HCT116 (cell line): ENCODE measurements at regions not wholly inside any gene's neighbourhood (a gene's known extent, or its start where the extent isn't known, plus 50 kb on each side); places are given as distances from the start of the nearest gene placed in this dataset.

Source experiments
- ATAC-seq: fragments of 200-7000 bp; cut with Tn5 transposase; 2 replicates; pipeline ENCODE4 v1.9.1; 2020; ENCODE audit warnings: mild to moderate bottlenecking, moderate library complexity
- BruUV-seq: library from RNA; stranded (reverse); fragments of 400-500 nt; replicated peaks from 2 replicates; lab custom pipeline; 2021; lab: Mats Ljungman, UMichigan
- CTCF ChIA-PET: fragments of 300-600 bp; sonication (Branson Sonifier 250); formaldehyde crosslinking; loops from one replicate; lab custom pipeline; 2021; ENCODE audit warnings: antibody characterized with exemption; lab: Charles Lee
- POLR2A ChIA-PET: fragments of 300-600, 350-600 bp; sonication (Branson Sonifier 250); formaldehyde crosslinking; loops from one replicate; lab custom pipeline; 2021; ENCODE audit warnings: antibody characterized with exemption; lab: Charles Lee
- RAD21 ChIA-PET, 2 experiments: fragments of 300-600 bp; sonication (Branson Sonifier 250); formaldehyde crosslinking; loops; one replicate each; lab custom pipeline; 2023; ENCODE audit warnings: low total read pairs in 2 of 2; ENCODE audit not compliant: uncharacterized antibody in 2 of 2, unreplicated experiment in 2 of 2, low non-redundant PET in 1 of 2; lab: Charles Lee
- DNase-seq: peaks from one replicate; pipeline ENCODE4 v3.0.0-alpha.2; 2010; ENCODE audit warnings: low read depth, low spot score
- H2AFZ ChIP-seq: fragments of 200-600 bp; shearing (Covaris generic), sonication (generic); 2 replicates; pipeline ENCODE4 v1.6.1; 2017; ENCODE audit warnings: low read depth, mixed run types, mixed read lengths, antibody characterized with exemption, low read length; ENCODE audit not compliant: poor library complexity, severe bottlenecking
- H3K27ac ChIP-seq: 2 replicates; pipeline ENCODE4 v1.5.1; 2012; ENCODE audit warnings: low read depth, low read length
- H3K27me3 ChIP-seq: fragments of 200-600 bp; sonication (generic); 2 replicates; pipeline ENCODE4 v1.6.1; 2016; ENCODE audit warnings: mixed run types, low read length, mixed read lengths; ENCODE audit not compliant: insufficient read depth
- H3K36me3 ChIP-seq, 2 experiments: fragments of 200-500 bp in 1 of 2; fragments of 200-600 bp in 1 of 2; sonication (Bioruptor generic) in 1 of 2; sonication (generic) in 1 of 2; 2 replicates each; pipeline versions ENCODE4 v1.5.1 to v1.6.1; 2014 to 2016; ENCODE audit warnings: low read length in 2 of 2, inconsistent platforms in 1 of 2, mixed read lengths in 1 of 2, mixed run types in 1 of 2; ENCODE audit not compliant: insufficient read depth in 2 of 2, control insufficient read depth in 1 of 2
- H3K4me1 ChIP-seq, 2 experiments: fragments of 200-600 bp in 1 of 2; sonication (generic) in 1 of 2; 2 replicates each; pipeline versions ENCODE4 v1.5.1 to v1.6.1; 2012 to 2017; ENCODE audit warnings: low read length in 2 of 2, inconsistent platforms in 1 of 2, mild to moderate bottlenecking in 1 of 2, mixed read lengths in 1 of 2, mixed run types in 1 of 2, moderate library complexity in 1 of 2; ENCODE audit not compliant: insufficient read depth in 2 of 2, control insufficient read depth in 1 of 2
- H3K4me2 ChIP-seq: fragments of 200-600 bp; sonication (generic); 2 replicates; pipeline ENCODE4 v1.6.1; 2017; ENCODE audit warnings: mixed run types, low read length, mixed read lengths
- H3K4me3 ChIP-seq, 2 experiments: fragments of 200-600 bp in 1 of 2; sonication (generic) in 1 of 2; replicated peaks in 1 of 2; 2 replicates each; pipeline ENCODE4 v1.5.1; 2011 to 2016; ENCODE audit warnings: low read length in 2 of 2, control low read depth in 1 of 2, low read depth in 1 of 2, mild to moderate bottlenecking in 1 of 2, mixed read lengths in 1 of 2, mixed run types in 1 of 2
- H3K79me2 ChIP-seq: fragments of 200-600 bp; sonication (generic); 2 replicates; pipeline ENCODE4 v1.6.1; 2017; ENCODE audit warnings: mild to moderate bottlenecking, mixed run types, low read length, moderate library complexity, mixed read lengths; ENCODE audit not compliant: insufficient read depth
- H3K9ac ChIP-seq: fragments of 200-600 bp; sonication (generic); 2 replicates; pipeline ENCODE4 v1.6.1; 2016; ENCODE audit warnings: low read length, mixed read lengths
- H3K9me2 ChIP-seq: fragments of 200-600 bp; sonication (generic), shearing (Covaris generic); 2 replicates; pipeline ENCODE4 v1.6.1; 2017; ENCODE audit warnings: mixed run types, mild to moderate bottlenecking, moderate library complexity; ENCODE audit not compliant: insufficient read depth
- H3K9me3 ChIP-seq, 2 experiments: fragments of 200-500 bp in 1 of 2; fragments of 200-600 bp in 1 of 2; sonication (Bioruptor generic) in 1 of 2; sonication (generic) in 1 of 2; 2 replicates each; pipeline ENCODE4 v1.6.1; 2014 to 2017; ENCODE audit warnings: low read length in 2 of 2, mixed read lengths in 2 of 2, inconsistent platforms in 1 of 2, low read depth in 1 of 2, mild to moderate bottlenecking in 1 of 2, mixed run types in 1 of 2, moderate library complexity in 1 of 2; ENCODE audit not compliant: control insufficient read depth in 1 of 2, insufficient read depth in 1 of 2
- H4K20me1 ChIP-seq: fragments of 200-600 bp; sonication (generic), shearing (Covaris generic); 2 replicates; pipeline ENCODE4 v1.6.1; 2017; ENCODE audit warnings: mixed run types, mild to moderate bottlenecking, moderate library complexity; ENCODE audit not compliant: insufficient read depth
- CBX3 ChIP-seq: IDR thresholded peaks from 2 replicates; pipeline ENCODE4 v1.6.1; 2012; ENCODE audit warnings: low read depth
- CEBPB ChIP-seq: IDR thresholded peaks from 2 replicates; pipeline ENCODE4 v1.6.1; 2012; ENCODE audit warnings: low read depth
- CTCF ChIP-seq, 3 experiments: fragments of 200-600 bp in 1 of 3; sonication (generic) in 1 of 3; IDR thresholded peaks in 2 of 3; conservative IDR thresholded peaks in 1 of 3; 2 replicates each; pipeline ENCODE4 v1.5.1; 2012 to 2017; ENCODE audit warnings: low read depth in 2 of 3, low read length in 2 of 3, antibody characterized with exemption in 1 of 3, borderline replicate concordance in 1 of 3, control low read depth in 1 of 3, mild to moderate bottlenecking in 1 of 3, mixed read lengths in 1 of 3, mixed run types in 1 of 3, moderate library complexity in 1 of 3; ENCODE audit not compliant: insufficient read depth in 1 of 3
- EGR1 ChIP-seq: IDR thresholded peaks from 2 replicates; pipeline ENCODE4 v1.6.1; 2012; ENCODE audit warnings: low read depth
- EZH2phosphoT487 ChIP-seq: fragments of 200-600 bp; IDR thresholded peaks from 2 replicates; pipeline ENCODE4 v1.6.1; 2018; ENCODE audit warnings: antibody characterized with exemption, borderline replicate concordance
- JUND ChIP-seq: IDR thresholded peaks from 2 replicates; pipeline ENCODE4 v1.6.1; 2012
- POLR2A ChIP-seq: IDR thresholded peaks from 2 replicates; pipeline ENCODE4 v1.7.0; 2011; ENCODE audit warnings: borderline replicate concordance; ENCODE audit not compliant: insufficient read depth, insufficient read length; ENCODE audit errors: extremely low read depth
- RAD21 ChIP-seq: IDR thresholded peaks from 2 replicates; pipeline ENCODE4 v1.6.1; 2012; ENCODE audit warnings: low read depth, mild to moderate bottlenecking
- SIN3A ChIP-seq: IDR thresholded peaks from 2 replicates; pipeline ENCODE4 v1.6.1; 2012; ENCODE audit warnings: low read depth
- SRF ChIP-seq: IDR thresholded peaks from 2 replicates; pipeline ENCODE4 v1.6.1; 2012; ENCODE audit warnings: low read depth
- TCF7L2 ChIP-seq: IDR thresholded peaks from 2 replicates; pipeline ENCODE4 v1.7.0; 2011; ENCODE audit warnings: borderline replicate concordance, inconsistent platforms; ENCODE audit not compliant: insufficient read depth, insufficient read length; ENCODE audit errors: extremely low read depth
- YY1 ChIP-seq: IDR thresholded peaks from 2 replicates; pipeline ENCODE4 v1.6.1; 2011; ENCODE audit warnings: low read length, low read depth, moderate library complexity, mild to moderate bottlenecking; ENCODE audit not compliant: insufficient replicate concordance; ENCODE audit errors: extremely low read depth
- ZNF274 ChIP-seq: fragments of 200-500 bp; sonication (Bioruptor generic); IDR thresholded peaks from 2 replicates; pipeline ENCODE4 v1.6.1; 2014; ENCODE audit warnings: mild to moderate bottlenecking, low read depth, low read length, inconsistent platforms
- intact Hi-C: fragments of 100-400 bp; cut with micrococcal nuclease; formaldehyde crosslinking; loops from 2 replicates; pipeline ENCODE4 v1.10.0; 2022
- TF ChIP-seq, protein P1 (sequence below): IDR thresholded peaks from 2 replicates; pipeline ENCODE4 v1.6.1; 2012
- TF ChIP-seq, protein P2 (sequence below): IDR thresholded peaks from 2 replicates; pipeline ENCODE4 v1.6.1; 2012
- TF ChIP-seq, protein P3 (sequence below): IDR thresholded peaks from 2 replicates; pipeline ENCODE4 v1.6.1; 2011; ENCODE audit warnings: mild to moderate bottlenecking, low read length, moderate library complexity; ENCODE audit not compliant: insufficient replicate concordance; ENCODE audit errors: extremely low read depth

- Histone ChIP-seq H3K9me2 (no peaks in the 10 kb centered on the region), H3K4me2 (no peak overlapping the region), H3K9me3 (peaks cover 3 to 5% of the 10 kb centered on the region in 2 experiments; a peak in 2 of 4 replicates), H3K27me3 (no peaks in the 10 kb centered on the region), H3K27ac (no peak overlapping the region), H3K9ac (no peak overlapping the region), H2AFZ (no peak overlapping the region), H3K36me3 (no peaks in the 10 kb centered on the region), H4K20me1 (no peaks in the 10 kb centered on the region), H3K4me1 (no peaks in the 10 kb centered on the region), H3K79me2 (no peaks in the 10 kb centered on the region), H3K4me3 (no peak overlapping the region)
- CTCF ChIA-PET: no interaction called here
- POLR2A ChIA-PET: no interaction called here
- no peak for DNase-seq
- intact Hi-C loops: no loop called here
- no TSS peak for BruUV-seq
- no peak for ATAC-seq
- TF ChIP-seq EZH2phosphoT487: no peak
- TF ChIP-seq JUND: no peak
- no peak for TF ChIP-seq RAD21
- no peak for TF ChIP-seq CEBPB
- no peak for TF ChIP-seq POLR2A
- no peak for TF ChIP-seq YY1
- TF ChIP-seq, protein P1, sequence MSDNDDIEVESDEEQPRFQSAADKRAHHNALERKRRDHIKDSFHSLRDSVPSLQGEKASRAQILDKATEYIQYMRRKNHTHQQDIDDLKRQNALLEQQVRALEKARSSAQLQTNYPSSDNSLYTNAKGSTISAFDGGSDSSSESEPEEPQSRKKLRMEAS: no peak
- no peak for TF ChIP-seq EGR1
- no peak for TF ChIP-seq TCF7L2
- TF ChIP-seq SIN3A: no peak
- RAD21 ChIA-PET: no interaction called here
Measured at GRCh38 chr1:105632342-105633196, 1423.9 kb upstream of the PRMT6 start.

- Histone ChIP-seq H3K9ac (no peak overlapping the region), H3K4me2 (no peak overlapping the region), H4K20me1 (no peaks in the 10 kb centered on the region), H3K9me2 (no peaks in the 10 kb centered on the region), H3K9me3 (peaks cover 10 to 11% of the 10 kb centered on the region in 2 experiments; a peak in 2 of 4 replicates), H3K4me1 (no peaks in the 10 kb centered on the region), H3K27me3 (no peaks in the 10 kb centered on the region), H2AFZ (no peak overlapping the region), H3K27ac (no peak overlapping the region), H3K4me3 (no peak overlapping the region), H3K79me2 (no peaks in the 10 kb centered on the region), H3K36me3 (no peaks in the 10 kb centered on the region)
- RAD21 ChIA-PET: no interaction called here
- intact Hi-C loops: no loop called here
- ATAC-seq (no peak), DNase-seq (no peak)
- CTCF ChIA-PET: no interaction called here
- POLR2A ChIA-PET: no interaction called here
- no TSS peak for BruUV-seq
- TF ChIP-seq SIN3A (no peak), POLR2A (no peak), SRF (no peak), EZH2phosphoT487 (no peak), RAD21 (no peak), CTCF (IDR thresholded peaks at IDR 0.05 in 2 of 3, conservative IDR thresholded peaks at IDR 0.05 in 1 of 3; ENCODE audit: borderline replicate concordance in 1 of 3, insufficient read depth in 1 of 3, low read depth in 2 of 3, low read length in 2 of 3) (no peak), ZNF274 (no peak), CBX3 (no peak)
- TF ChIP-seq, protein P2, sequence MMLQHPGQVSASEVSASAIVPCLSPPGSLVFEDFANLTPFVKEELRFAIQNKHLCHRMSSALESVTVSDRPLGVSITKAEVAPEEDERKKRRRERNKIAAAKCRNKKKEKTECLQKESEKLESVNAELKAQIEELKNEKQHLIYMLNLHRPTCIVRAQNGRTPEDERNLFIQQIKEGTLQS: no peak
- TF ChIP-seq, protein P3, sequence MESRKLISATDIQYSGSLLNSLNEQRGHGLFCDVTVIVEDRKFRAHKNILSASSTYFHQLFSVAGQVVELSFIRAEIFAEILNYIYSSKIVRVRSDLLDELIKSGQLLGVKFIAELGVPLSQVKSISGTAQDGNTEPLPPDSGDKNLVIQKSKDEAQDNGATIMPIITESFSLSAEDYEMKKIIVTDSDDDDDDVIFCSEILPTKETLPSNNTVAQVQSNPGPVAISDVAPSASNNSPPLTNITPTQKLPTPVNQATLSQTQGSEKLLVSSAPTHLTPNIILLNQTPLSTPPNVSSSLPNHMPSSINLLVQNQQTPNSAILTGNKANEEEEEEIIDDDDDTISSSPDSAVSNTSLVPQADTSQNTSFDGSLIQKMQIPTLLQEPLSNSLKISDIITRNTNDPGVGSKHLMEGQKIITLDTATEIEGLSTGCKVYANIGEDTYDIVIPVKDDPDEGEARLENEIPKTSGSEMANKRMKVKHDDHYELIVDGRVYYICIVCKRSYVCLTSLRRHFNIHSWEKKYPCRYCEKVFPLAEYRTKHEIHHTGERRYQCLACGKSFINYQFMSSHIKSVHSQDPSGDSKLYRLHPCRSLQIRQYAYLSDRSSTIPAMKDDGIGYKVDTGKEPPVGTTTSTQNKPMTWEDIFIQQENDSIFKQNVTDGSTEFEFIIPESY: no peak
Measured at GRCh38 chr1:105636052-105636451, 1420.4 kb upstream of the PRMT6 start.
